HUDEP-2 (cell line): ENCODE measurements at regions not wholly inside any gene's neighbourhood (a gene's known extent, or its start where the extent isn't known, plus 50 kb on each side); places are given as distances from the start of the nearest gene placed in this dataset.

Experiments used
- DNase-seq, 76 experiments: peaks; one replicate each; lab custom pipeline; 2025; ENCODE audit not compliant: unreplicated experiment in 76 of 76; lab: John Stamatoyannopoulos, UW

- no peak for DNase-seq
Measured at GRCh38 chr20:23282111-23282510, 68.5 kb upstream of the NXT1 start.

DNA sequence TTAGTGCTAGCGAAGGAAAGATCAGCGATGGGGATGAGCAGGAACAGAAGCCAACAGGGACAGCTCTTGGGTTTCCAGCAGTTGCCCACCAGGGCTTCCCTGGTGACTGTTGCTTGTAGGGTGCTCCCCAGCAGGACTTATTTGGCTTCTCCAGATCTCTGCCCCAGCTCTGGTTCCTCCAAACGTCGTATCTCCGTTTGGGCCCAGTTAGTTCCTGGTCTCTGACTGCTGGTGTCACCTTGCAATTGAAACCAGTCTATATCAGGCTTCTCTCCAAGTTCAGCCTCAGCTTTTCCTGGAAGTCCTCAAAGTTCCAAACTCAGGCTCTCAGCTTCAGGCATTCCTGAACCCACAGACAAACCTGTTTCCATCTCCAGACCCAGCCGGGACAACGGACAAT, 70.8 kb upstream of the NXT1 start:
- no peak for DNase-seq

DNA sequence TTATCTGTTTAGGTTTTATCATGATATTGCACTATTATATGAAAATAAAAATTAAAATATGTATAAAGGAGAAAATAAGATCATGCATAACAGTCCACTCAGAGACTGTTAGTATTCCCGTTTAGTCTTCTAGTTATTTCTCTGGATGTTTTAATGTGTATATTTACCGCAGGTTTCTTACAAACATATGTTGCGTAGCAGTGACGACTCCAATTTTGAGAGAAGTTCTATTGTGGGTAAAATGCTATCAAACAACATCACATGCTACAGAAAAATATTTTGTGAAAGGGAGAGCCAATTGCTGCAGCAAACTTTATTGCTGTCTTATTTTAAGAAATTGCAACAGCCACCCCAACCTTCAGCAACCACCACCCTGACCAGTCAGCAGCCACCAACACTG, 72.4 kb upstream of the NXT1 start:
- no peak for DNase-seq

- DNase-seq, result no peak
Measured at GRCh38 chr20:23277316-23277715, 73.3 kb upstream of the NXT1 start.

- DNase-seq, result no peak
Measured at GRCh38 chr20:23273776-23274175, 76.8 kb upstream of the NXT1 start.

DNA sequence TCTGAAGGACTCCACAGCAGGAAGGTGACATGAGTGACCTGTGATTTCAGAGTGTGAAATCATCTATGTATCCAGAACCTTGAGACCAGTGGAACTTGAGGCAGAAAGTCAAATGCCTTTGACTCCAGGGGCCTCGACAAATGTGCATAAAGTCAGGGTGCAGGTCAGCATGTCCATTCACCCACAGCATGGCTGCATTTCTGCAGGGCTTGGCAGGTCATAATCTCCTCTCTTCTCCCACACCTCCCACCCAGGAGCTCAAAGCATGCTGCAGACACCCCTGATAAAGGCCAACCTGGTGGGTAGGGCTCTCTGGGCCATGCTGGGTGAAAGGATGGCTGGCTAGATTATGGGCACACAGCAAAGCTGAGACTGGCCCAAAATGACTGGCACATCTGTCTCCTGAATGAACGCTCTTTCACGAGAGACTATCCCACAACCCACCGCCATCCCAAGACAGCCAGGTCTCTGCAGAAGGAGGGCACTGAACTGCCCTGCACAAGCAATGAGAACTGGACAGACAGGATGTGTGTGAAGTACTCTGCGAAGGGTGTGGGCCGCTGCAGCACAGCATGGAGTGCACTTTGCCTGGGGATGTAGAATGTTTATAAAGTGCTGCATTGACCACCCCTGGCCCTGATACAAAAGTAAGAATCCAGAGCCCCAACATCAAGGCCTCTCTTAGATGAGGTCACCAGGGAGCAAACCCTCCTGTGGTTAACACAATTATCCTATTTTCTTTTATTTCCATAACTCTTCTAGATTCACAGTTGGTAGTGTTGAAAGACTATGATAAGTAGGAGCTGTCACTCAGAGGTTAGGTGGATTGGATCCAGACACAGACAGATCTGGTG, 78.2 kb upstream of the NXT1 start:
- no peak for DNase-seq

DNA sequence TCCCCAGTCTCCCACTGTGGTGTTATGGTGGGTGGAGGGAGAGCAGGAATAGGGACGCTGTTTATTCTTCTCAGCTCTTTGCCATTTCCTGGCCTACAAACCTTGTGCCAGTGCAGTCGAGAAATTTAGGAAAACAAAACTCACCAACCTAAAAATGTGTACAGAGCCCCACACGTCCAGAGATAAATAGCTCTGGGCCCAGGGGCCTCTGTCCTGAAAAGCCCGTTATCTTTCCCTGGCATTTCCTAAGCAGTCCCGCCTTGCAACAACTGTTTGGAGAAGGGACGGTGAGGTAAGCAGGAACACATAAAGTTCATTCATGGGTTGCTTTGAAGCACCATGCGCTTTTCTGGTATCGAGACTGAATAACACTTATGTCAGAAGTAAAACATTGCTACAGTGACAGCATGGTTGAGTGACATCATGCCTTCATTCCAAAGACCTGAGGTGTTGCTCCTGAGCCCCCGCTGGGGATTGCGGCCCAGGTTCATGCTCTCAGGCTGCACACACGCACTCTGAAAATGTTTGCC, 80.1 kb upstream of the NXT1 start:
- DNase-seq, result no peak

- DNase-seq, result no peak
Measured at GRCh38 chr20:23269954-23270353, 80.6 kb upstream of the NXT1 start.

DNA sequence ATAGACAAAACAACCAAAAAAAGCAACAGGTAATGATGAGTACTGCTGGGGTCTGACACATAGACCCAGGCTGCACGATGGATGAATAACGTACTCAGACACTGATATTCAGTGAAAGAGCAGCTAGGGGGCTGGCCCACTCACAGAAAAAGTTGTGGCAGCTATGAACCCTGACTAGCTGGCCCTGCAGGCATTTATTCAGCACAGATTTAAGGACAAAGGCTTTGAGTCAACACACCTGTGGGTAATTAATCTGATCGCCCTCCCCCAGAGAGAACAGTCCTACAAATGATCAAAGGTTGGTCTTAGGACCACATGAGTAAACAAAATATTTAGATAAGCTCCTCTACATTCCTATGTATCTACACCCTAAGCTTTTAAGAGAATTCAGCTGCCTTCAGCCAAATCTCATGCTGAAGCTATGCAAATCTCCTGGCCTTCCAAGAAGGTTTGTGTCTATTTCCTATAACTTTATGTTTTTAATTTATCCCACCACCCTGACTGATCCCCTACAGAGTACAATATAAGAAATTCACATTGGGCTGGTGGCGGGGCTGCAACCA, 81.7 kb upstream of the NXT1 start:
- DNase-seq, result no peak

DNA sequence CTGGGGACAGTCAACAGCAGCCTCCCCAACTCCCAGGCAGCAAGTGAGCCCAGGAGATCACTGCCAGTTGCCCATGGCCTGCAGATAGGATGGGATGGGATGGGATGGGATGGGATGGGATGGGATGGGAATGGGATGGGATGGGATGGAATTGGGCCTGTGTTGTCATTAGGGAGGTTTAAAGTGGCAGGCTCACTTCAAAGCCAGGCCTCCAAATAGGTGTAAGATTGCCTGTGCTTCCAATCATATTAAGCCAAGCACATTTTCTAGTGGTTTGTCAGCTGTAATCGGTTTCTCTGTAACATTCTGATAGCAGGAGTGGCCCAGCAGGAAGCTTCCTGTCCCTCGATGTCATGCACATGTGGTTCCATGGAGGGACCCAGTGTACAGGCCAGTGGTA, 82.7 kb upstream of the NXT1 start:
- no peak for DNase-seq

GRCh38 chr20:23266530-23267398, 83.8 kb upstream of the NXT1 start:
- no peak for DNase-seq

DNA sequence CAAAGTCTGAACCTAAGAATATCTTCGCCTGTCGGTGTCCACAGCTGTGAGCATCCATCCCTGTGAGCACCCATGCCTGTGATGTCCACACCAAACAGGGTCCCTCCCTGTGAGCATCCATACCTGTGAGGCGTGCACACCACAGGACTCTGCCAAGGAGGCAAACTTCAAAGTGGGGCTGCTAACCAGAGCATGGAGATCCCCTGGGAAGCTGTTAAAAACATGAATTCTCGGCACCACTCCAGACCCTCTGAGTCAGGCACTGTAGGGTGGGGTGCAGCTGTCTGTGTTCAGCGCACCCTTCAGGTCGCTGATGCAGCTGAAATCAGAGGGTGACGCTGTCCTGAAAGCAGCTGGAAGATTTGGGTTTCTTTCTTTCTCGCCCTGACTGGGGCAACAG, 85.4 kb upstream of the NXT1 start:
- DNase-seq, result no peak

DNA sequence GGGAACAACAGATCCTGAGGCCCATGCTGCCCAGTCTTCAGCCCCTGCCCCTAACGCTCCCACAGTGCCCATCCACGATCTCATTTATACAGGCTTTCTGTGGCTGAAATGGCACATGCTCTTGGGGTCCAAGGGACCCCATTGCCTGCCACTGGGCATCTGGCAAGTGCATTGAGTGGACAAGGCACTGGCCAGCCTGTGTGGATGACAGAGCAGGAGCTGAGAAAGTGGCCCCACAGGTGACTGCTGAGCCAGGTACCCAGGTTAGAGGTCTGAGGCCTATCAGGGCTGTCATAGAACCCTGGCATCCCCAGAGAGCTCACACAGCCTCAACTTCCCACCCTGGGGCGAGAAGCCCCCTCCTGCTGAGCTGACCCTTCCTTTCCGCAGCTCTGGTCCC, 86.0 kb upstream of the NXT1 start:
- DNase-seq, result no peak

DNA sequence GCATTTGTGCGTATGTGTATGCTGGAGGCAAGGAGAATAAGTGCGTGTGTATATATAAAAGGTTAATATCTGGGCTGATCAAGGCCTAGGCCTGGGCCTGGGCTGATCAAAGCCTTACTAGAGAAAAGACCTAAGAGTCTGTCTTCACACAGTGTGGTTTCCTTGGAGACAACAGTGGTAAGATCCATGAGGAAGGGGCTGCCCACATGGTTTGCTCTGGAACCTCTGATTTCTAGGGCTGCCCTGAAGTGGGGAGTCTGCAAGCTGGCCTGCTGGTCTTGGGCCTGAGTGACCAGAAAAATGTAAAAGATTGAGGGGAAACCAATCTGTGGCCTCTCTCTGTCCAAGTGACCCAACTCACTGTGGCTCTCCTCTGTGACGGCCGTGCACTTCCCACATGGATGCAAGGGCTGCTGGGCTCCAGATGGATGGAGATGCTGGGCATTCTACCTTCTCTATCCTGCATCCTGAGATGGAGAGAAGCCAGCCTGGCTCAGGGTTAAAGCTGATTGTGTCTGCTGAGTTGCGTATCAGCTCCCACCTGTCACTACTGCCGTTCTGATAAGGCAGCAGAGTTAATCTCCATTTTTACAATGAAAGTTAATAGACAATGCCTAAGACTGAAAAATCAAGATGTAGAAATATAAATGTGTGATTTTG, 90.3 kb upstream of the NXT1 start:
- no peak for DNase-seq

DNA sequence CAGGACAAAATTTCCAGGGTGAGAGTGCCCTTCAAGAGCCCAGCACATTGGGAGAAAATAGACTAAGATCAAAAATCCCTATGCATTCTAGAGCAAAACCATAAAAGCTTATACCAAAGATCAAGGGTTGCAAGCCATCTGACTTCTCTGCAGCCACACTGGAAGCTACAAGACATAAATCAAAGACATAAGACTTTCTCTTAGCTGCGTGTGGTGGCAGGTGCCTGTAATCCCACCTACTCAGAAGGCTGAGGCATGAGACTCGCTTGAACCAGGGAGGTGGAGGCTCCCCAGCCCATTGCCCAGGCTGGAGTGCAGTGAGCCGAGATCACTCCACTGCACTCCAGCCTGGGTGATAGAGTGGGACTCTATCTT, 91.9 kb upstream of the NXT1 start:
- no peak for DNase-seq

- no peak for DNase-seq
Measured at GRCh38 chr20:23257848-23258746, 92.5 kb upstream of the NXT1 start.

DNA sequence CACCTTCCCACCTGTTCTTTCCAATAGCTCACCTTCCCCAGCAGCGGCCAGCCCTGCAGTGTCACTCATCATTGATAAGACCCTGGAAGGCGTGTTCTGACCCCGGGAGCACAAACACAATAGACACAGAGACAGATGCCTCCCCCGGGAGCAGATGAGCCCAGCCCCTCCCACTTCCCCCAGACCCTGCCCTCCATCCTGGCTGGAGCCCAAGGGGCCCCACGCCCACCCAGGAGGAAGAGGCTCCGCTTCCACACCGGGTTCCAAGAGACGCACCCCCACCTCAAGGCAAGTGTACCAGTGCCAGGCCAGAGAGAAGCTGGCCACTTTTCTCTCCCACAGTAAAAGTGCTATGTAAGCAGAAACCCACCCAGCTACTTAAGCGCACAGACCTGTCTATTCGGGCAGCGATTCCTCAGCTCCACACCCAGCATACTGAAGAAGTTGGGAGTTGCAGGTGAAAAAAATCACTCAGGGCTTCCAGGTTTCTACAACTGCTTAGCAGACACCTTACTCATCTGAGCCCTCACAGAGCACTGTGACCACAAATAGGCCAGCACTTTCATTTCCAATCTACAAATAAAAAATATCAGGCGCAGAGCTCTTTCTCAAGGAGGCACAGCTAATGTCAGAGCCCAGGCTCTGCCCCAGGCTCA, 93.4 kb upstream of the NXT1 start:
- no peak for DNase-seq

GRCh38 chr20:23255716-23256385, 94.7 kb upstream of the NXT1 start:
- DNase-seq, result no peak

GRCh38 chr20:23255106-23255505, 95.5 kb upstream of the NXT1 start:
- DNase-seq, result no peak
